ENCODE measurements at regions not wholly inside any gene's neighbourhood (a gene's known extent, or its start where the extent isn't known, plus 50 kb on each side); places are given as distances from the start of the nearest gene placed in this dataset.
A peak's percentile ranks its signal among the peaks of the same experiment; 100 is the strongest.

GRCh38 chr6:4313044-4313686 is 177.8 kb upstream of the ECI2 start:
- DNase-seq = peak; percentile 60

GRCh38 chr6:4311976-4312860 is 176.8 kb upstream of the ECI2 start:
- DNase-seq = no peak

DNA sequence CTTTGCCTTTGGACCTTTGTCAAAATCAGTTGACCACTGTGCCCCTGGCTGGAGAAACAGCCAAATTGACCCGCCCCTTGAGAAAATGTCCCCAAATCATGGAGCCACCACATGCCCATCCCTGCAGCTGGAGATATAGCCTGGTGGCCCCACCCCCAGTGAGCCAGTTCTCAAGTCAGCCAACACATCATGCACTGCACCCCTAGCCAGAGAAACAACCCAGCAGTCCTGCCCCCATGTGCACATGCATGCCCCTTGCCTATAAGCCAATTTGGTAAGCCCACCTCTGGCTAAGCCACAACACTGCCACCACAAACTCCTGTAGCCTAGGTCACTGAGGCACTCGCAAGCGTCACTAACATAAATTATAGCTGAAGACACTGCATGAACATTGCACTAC is 174.2 kb upstream of the ECI2 start:
- DNase-seq = no peak

DNA sequence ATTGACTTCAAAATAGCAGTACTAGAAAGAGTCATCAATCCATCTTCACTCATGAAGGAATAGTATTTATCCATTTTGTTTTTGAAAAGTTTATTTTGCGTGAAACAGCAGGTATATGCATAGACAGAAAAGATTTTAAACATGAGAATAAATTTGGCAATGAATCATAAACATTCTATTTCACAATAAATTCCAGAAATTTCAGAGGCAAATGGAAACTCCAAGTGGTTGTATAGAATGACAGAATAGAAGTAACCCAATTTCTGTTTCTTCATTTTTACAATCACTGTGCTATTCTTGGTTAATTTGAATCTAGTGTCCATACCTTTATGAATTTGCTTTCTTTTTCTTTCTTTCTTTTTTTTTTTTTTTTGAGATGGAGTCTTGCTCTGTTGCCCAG is 173.0 kb upstream of the ECI2 start:
- DNase-seq = no peak

GRCh38 chr6:4304927-4305455 is 169.6 kb upstream of the ECI2 start:
- DNase-seq = no peak

GRCh38 chr6:4303638-4304037 is 168.3 kb upstream of the ECI2 start:
- no peak for DNase-seq

GRCh38 chr6:4302524-4302923 is 167.1 kb upstream of the ECI2 start:
- DNase-seq = no peak

GRCh38 chr6:4301871-4302270 is 166.5 kb upstream of the ECI2 start:
- no peak for DNase-seq

GRCh38 chr6:4300917-4301316 is 165.5 kb upstream of the ECI2 start:
- no peak for DNase-seq

GRCh38 chr6:4299476-4299875 is 164.1 kb upstream of the ECI2 start:
- DNase-seq = no peak

DNA sequence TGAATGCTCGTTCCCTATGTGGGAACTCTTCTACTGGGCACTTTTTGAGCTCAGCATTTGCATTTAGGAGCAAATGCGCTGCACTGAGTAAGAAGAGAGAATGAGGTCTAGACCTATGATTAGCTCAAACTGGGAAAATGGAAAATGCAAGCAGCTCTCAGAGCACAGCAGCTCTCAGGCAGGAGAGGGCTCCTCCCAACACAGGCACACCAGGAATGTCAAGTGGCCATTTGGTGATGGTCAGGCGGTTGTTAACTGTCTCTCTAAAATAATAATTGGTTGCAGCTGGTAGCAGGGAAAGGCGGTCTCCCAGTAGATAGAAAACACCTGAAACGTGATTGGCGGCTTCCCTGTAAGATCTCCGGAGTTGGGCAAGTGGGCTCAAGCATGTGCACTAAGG is 162.0 kb upstream of the ECI2 start:
- no peak for DNase-seq

GRCh38 chr6:4296552-4296951 is 161.2 kb upstream of the ECI2 start:
- DNase-seq = no peak

DNA sequence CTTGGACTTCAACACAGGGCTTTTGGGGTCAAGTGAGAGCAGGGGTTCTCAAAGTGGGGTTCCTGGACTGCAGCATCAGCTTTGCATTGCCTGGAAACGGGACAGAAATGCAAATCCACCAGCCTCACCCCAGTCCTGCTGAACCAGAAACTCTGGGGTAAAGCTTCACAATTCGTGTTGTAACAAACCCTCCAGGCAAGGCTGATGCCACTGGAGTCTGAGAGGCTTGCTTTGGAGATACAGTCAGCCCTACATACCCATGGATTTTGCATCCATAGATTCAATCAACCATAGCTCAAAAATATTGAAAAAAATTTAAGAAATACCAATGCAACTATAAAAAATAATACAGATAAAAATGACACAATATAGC is 160.4 kb upstream of the ECI2 start:
- DNase-seq = no peak

- DNase-seq = no peak
These were observed 159.8 kb upstream of the ECI2 start for GRCh38 chr6:4295058-4295782.

DNA sequence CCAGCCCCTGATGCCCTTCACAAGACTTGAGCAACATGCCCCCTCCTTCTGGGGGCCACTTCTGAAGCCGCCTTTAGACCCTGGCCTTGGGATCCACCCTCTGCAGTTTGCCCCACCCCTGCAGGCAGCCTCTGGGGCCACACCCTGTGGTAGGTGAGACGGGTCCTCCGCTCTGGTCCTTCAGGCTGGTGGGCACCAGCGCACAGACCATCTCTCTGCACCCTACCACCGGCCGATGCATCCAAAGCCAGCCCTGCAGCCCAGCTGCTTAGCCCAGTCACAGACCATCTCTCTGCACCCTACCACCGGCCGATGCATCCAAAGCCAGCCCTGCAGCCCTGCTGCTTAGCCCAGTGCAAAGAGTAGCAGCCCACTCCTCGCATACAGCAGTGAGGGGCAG is 159.3 kb upstream of the ECI2 start:
- no peak for DNase-seq

- DNase-seq = no peak
These were observed 156.4 kb upstream of the ECI2 start for GRCh38 chr6:4291453-4292403.

GRCh38 chr6:4289770-4290320 is 154.5 kb upstream of the ECI2 start:
- DNase-seq = no peak

GRCh38 chr6:4287811-4288244 is 152.5 kb upstream of the ECI2 start:
- no peak for DNase-seq

DNA sequence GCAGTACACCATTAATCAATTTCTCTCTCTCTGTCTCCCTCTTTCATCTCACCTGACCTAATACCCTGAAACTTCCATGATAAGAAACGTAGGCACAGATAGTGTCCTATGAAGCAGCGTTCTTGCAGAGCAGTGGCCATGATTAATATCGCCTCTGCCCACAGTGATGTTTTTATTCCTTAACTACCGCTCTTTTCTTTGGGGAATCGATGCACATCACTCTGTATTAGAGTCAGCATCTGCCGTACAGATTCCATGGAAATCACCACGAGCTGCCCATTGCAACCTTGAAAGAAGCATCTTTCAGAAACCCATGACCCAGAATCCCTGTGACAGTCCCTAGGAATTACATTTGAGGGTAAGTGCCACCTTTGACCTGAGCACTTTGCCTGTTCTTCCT is 152.0 kb upstream of the ECI2 start:
- DNase-seq = no peak

DNA sequence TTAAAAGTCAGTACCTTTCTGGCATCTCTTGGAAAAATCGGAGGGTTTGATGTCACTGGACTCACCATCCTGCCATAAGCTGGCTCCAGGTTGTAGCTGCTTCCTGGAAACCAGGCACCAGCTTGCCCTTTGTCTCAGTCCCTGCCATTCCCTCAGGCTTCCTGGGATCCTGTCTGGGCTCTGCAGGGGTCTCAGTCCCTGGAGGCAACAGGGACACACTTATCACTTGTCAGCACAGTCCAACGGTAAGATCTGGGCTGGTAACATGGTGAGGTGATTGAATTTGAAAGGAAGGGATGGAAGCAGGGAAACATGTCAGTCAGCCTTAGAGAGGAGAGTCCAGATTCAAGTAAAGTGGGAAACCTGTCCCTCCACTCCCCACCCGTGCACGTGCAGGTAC is 147.6 kb upstream of the ECI2 start:
- DNase-seq = no peak

DNA sequence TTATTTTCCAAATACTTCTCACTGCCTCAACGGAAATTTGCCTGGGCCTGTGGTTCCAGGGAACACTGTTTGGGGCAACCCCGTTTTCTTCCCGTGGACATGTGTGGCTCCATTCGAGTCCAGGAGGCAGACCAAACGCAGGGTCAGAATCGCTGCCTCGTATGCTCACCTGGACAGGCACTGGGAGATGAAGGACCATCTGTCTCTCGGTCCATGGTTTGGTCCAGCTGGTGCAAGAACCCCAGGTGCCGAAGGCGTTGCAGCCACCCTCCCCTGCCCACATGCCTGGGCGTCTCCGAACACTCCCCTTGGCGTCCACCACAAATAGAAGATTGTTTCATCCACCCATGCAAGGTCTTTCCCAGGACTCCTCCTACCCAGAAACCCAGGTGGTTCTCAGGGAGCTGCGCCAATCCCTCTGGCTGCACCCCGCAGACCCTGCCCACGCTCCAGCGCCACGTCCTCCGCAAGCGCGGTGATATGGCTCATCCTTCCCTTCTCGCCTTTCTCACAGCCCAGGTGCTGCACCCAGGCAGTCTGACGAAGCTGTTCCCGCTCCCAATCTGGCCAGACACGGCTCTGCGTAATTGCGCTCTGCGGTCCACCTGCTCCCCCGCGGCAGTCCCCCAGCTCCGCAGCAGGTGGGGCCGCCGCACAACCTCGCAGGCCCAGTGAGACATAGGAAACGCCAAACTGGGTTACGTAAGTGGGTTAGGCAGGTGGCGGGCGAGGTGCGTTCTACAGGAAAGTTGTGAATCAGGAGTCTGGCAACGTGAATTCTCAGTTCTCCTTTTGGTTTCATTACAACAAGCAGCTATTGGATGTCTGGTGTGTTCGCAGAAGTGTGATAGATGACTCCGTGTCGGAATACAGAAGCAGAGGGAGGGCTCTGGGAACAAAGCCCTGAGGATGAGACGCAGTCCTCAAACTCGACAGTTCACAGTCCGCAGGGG is 146.2 kb upstream of the ECI2 start:
- DNase-seq = peak; percentile 83
